IPS DF 6.9 (cell line): ENCODE measurements at regions not wholly inside any gene's neighbourhood (a gene's known extent, or its start where the extent isn't known, plus 50 kb on each side); places are given as distances from the start of the nearest gene placed in this dataset.
"Not testable (repeated sequence)": the region's sequence is repeated elsewhere in the genome, so short reads cannot be mapped to it uniquely, and the experiment has no call there.

ENCODE experiments used
- DNase-seq: peaks from one replicate; pipeline ENCODE4 v3.0.0-alpha.2; 2013; ENCODE audit warnings: low read depth, low spot score
- H3K27ac ChIP-seq: one replicate; pipeline ENCODE4 v1.5.1; 2013; ENCODE audit warnings: low read length, control low read depth
- H3K27me3 ChIP-seq: 2 replicates; pipeline ENCODE4 v1.6.1; 2013; ENCODE audit warnings: mild to moderate bottlenecking, low read length; ENCODE audit not compliant: control insufficient read depth, insufficient read depth
- H3K36me3 ChIP-seq: 2 replicates; pipeline ENCODE4 v1.6.1; 2013; ENCODE audit warnings: low read length; ENCODE audit not compliant: control insufficient read depth, insufficient read depth
- H3K4me1 ChIP-seq: 2 replicates; pipeline ENCODE4 v1.6.1; 2013; ENCODE audit warnings: low read length; ENCODE audit not compliant: control insufficient read depth, insufficient read depth
- H3K4me3 ChIP-seq: 2 replicates; pipeline ENCODE4 v1.5.1; 2013; ENCODE audit warnings: mild to moderate bottlenecking, low read length
- H3K9me3 ChIP-seq: 2 replicates; pipeline ENCODE4 v1.6.1; 2013; ENCODE audit warnings: low read length, inconsistent platforms; ENCODE audit not compliant: control insufficient read depth, insufficient read depth
- whole genome bisulfite sequencing: extraction: QIAGEN DNeasy Blood & Tissue Kit; methylation state at CpG from one replicate; pipeline ENCODE4 v1.1.7; 2013; ENCODE audit warnings: mixed read lengths, missing lambda C conversion rate; ENCODE audit not compliant: insufficient read length, insufficient coverage; 5-methylcytosine and 5-hydroxymethylcytosine counted together

- no peak overlapping the region for H3K27ac ChIP-seq
- peak; percentile 43 for DNase-seq
- WGBS, result 100% methylated on average over 1 of the region's 5 CpGs
- no peak overlapping the region for H3K4me3 ChIP-seq
- H3K36me3 ChIP-seq, result no peaks in the 10 kb centered on the region
- no peaks in the 10 kb centered on the region; the same call in 1 of the 2 replicates for H3K4me1 ChIP-seq
- no peaks in the 10 kb centered on the region for H3K9me3 ChIP-seq
- no peaks in the 10 kb centered on the region for H3K27me3 ChIP-seq
Measured at GRCh38 chr4:123599920-123600810, 203.6 kb downstream of the SPRY1 start.

DNA sequence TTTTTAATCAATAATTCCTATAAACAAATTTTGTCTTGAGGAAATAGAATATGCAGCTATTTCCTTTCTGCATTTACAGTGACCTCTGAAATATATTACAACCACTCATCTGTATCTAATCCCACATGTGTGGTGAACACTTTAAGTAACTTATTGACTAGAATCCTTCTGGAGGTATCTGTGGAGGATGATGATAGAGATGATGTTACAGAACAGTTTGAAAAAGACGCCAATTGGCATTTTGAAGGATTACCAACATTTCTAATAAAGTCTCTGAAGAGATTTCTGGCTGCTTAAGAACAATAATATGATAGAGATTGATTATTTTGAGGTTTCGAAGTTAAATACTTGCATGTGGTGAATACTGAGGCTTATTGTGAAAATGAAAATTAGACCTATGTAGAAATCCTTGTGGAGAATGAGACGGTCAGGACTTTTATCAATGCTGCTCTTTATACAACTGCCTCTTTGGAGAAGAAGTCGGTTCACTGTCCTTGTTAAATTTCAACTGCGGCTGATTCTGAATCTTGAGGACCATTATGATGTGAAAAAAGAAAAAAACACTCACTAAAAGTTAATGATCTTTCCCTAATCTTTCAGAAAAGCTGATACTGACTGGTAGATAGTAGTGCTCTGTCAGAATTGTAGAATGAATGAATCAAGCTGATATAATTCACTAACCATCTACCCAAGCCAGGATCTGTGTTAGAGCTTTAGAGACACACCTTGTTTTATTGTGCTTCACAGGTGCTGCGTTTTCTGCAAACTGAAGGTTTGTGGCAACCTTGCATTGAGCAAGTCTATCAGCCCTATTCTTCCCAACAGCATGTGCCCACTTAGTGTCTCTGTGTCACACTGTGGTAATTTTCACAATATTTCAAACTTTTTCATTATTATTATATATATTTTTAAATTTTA, 204.7 kb downstream of the SPRY1 start:
- Histone ChIP-seq H3K9me3 (no peaks in the 10 kb centered on the region), H3K27ac (no peak overlapping the region)
- 100% methylated on average over 1 of the region's 6 CpGs for WGBS

DNA sequence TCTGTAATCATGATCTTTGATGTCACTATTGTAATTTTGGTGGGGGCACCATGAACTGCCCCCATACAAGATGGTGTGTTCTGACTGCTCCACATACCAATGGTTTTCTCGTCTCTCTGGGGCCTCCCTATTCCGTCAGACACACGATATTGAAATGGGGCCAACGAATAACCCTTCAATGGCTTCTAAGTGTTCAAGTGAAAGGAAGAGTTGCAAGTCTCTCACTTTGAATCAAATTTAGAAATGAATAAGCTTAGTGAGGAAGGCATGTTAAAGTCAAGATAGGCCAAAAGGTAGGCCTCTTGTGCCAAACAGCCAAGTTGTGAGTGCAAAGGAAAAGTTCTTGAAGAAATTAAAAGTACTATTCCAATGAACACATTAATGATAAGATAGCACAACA, 205.4 kb downstream of the SPRY1 start:
- H3K9me3 ChIP-seq, result no peaks in the 10 kb centered on the region
- H3K27ac ChIP-seq, result no peak overlapping the region
- H3K4me1 ChIP-seq, result no peaks in the 10 kb centered on the region; the same call in 1 of the 2 replicates
- no CpG with 5 or more reads among the region's 4 CpGs for WGBS
- no peaks in the 10 kb centered on the region for H3K27me3 ChIP-seq
- DNase-seq, result no peak
- no peaks in the 10 kb centered on the region for H3K36me3 ChIP-seq
- no peak overlapping the region for H3K4me3 ChIP-seq

More for the DNA sequence above, 204.7 kb downstream of the SPRY1 start:
- no peak for DNase-seq
- Histone ChIP-seq H3K4me1 (no peaks in the 10 kb centered on the region; the same call in 1 of the 2 replicates), H3K36me3 (no peaks in the 10 kb centered on the region), H3K4me3 (no peak overlapping the region), H3K27me3 (no peaks in the 10 kb centered on the region)

- no peak overlapping the region for H3K4me3 ChIP-seq
- H3K27ac ChIP-seq, result no peak overlapping the region
- no peaks in the 10 kb centered on the region for H3K27me3 ChIP-seq
- DNase-seq, result no peak
- no peaks in the 10 kb centered on the region for H3K36me3 ChIP-seq
- H3K9me3 ChIP-seq, result no peaks in the 10 kb centered on the region
- no CpG with 5 or more reads among the region's 7 CpGs for WGBS
- H3K4me1 ChIP-seq, result no peaks in the 10 kb centered on the region; the same call in 1 of the 2 replicates
Measured at GRCh38 chr4:123603165-123603564, 206.6 kb downstream of the SPRY1 start.

- not testable (repeated sequence) for DNase-seq, H3K4me3 ChIP-seq, H3K27me3 ChIP-seq, H3K9me3 ChIP-seq, H3K27ac ChIP-seq, H3K4me1 ChIP-seq, H3K36me3 ChIP-seq
- WGBS, result no CpG with 5 or more reads among the region's 4 CpGs
Measured at GRCh38 chr4:123605797-123606196, 209.2 kb downstream of the SPRY1 start.

GRCh38 chr4:123606336-123606735, 209.7 kb downstream of the SPRY1 start:
- WGBS, result no CpG with 5 or more reads among the region's 2 CpGs
- no peak for DNase-seq
- H3K36me3 ChIP-seq, result no peaks in the 10 kb centered on the region

GRCh38 chr4:123606946-123607542, 210.4 kb downstream of the SPRY1 start:
- DNase-seq, result no peak
- Histone ChIP-seq H3K36me3 (no peaks in the 10 kb centered on the region), H3K4me1 (no peaks in the 10 kb centered on the region), H3K27me3 (no peaks in the 10 kb centered on the region), H3K9me3 (no peaks in the 10 kb centered on the region), H3K27ac (no peak overlapping the region), H3K4me3 (no peak overlapping the region)
- WGBS, result no CpG with 5 or more reads among the region's 3 CpGs

More at GRCh38 chr4:123606336-123606735, 209.7 kb downstream of the SPRY1 start:
- H3K4me3 ChIP-seq, result no peak overlapping the region
- no peak overlapping the region for H3K27ac ChIP-seq
- H3K9me3 ChIP-seq, result no peaks in the 10 kb centered on the region
- H3K27me3 ChIP-seq, result no peaks in the 10 kb centered on the region
- H3K4me1 ChIP-seq, result no peaks in the 10 kb centered on the region

DNA sequence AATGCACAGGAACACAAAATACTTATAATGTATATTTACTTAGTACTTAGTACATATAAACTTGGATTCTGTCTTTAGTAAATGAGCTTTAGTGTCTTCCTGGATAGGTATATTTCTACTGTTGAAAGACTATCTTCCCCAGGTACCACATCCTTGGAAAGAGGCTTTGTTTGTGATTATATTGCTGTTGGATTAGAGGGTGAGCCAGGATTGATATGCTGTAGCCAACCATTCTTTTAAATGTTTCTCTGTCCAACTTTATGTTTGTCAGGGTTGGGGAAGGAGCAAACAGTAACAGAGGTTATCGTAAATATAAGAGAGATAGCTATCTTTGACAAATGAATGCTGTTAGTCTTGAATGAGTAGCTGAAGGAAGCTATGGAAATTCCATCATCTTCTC, 213.2 kb downstream of the SPRY1 start:
- Histone ChIP-seq H3K36me3 (no peaks in the 10 kb centered on the region), H3K4me3 (no peak overlapping the region), H3K9me3 (no peaks in the 10 kb centered on the region), H3K27me3 (no peaks in the 10 kb centered on the region), H3K27ac (no peak overlapping the region), H3K4me1 (peaks cover 2% of the 10 kb centered on the region; the same call in 1 of the 2 replicates)
- no peak for DNase-seq
- no CpG with 5 or more reads among the region's 1 CpG for WGBS

GRCh38 chr4:123613586-123614344, 217.2 kb downstream of the SPRY1 start:
- Histone ChIP-seq H3K9me3 (no peaks in the 10 kb centered on the region), H3K27ac (no peak overlapping the region), H3K4me1 (peaks cover 2% of the 10 kb centered on the region; the same call in 1 of the 2 replicates), H3K4me3 (no peak overlapping the region), H3K36me3 (no peaks in the 10 kb centered on the region), H3K27me3 (no peaks in the 10 kb centered on the region)
- DNase-seq, result no peak
- WGBS, result no CpG with 5 or more reads among the region's 9 CpGs
